ENCODE measurements at regions not wholly inside any gene's neighbourhood (a gene's known extent, or its start where the extent isn't known, plus 50 kb on each side); places are given as distances from the start of the nearest gene placed in this dataset.

GRCh38 chr15:31465083-31465955, 138.7 kb downstream of the KLF13 start:
- H3K36me3 ChIP-seq (ENCODE audit: control insufficient read depth, insufficient read depth, low read length) = no peaks in the 10 kb centered on the region
- no peaks in the 10 kb centered on the region for H3K4me1 ChIP-seq (ENCODE audit: control insufficient read depth, insufficient read depth, low read length)
- no peaks in the 10 kb centered on the region for H3K27me3 ChIP-seq (ENCODE audit: control insufficient read depth, insufficient read depth, low read length)
- no peak for DNase-seq (ENCODE audit: low read depth, low spot score)
- H3K9me3 ChIP-seq (ENCODE audit: control insufficient read depth, insufficient read depth, low read length) = no peaks in the 10 kb centered on the region
- H3K4me3 ChIP-seq (ENCODE audit: low read length) = no peak overlapping the region
- no peak overlapping the region for H3K27ac ChIP-seq (ENCODE audit: low read length)
- WGBS (ENCODE audit: insufficient coverage, insufficient read length) = no CpG with 5 or more reads among the region's 10 CpGs

- Histone ChIP-seq H3K27me3 (ENCODE audit: control insufficient read depth, insufficient read depth, low read length) (no peaks in the 10 kb centered on the region), H3K4me3 (ENCODE audit: low read length) (no peak overlapping the region), H3K27ac (ENCODE audit: low read length) (no peak overlapping the region), H3K9me3 (ENCODE audit: control insufficient read depth, insufficient read depth, low read length) (no peaks in the 10 kb centered on the region), H3K36me3 (ENCODE audit: control insufficient read depth, insufficient read depth, low read length) (no peaks in the 10 kb centered on the region), H3K4me1 (ENCODE audit: control insufficient read depth, insufficient read depth, low read length) (no peaks in the 10 kb centered on the region)
- DNase-seq (ENCODE audit: low read depth, low spot score) = no peak
- no CpG with 5 or more reads among the region's 7 CpGs for WGBS (ENCODE audit: insufficient coverage, insufficient read length)
Measured at GRCh38 chr15:31467361-31467760, 140.7 kb downstream of the KLF13 start.

- no CpG with 5 or more reads among the region's 24 CpGs for WGBS (ENCODE audit: insufficient coverage, insufficient read length)
- Histone ChIP-seq H3K4me3 (ENCODE audit: low read length) (no peak overlapping the region), H3K4me1 (ENCODE audit: control insufficient read depth, insufficient read depth, low read length) (no peaks in the 10 kb centered on the region), H3K27me3 (ENCODE audit: control insufficient read depth, insufficient read depth, low read length) (no peaks in the 10 kb centered on the region), H3K9me3 (ENCODE audit: control insufficient read depth, insufficient read depth, low read length) (no peaks in the 10 kb centered on the region), H3K36me3 (ENCODE audit: control insufficient read depth, insufficient read depth, low read length) (no peaks in the 10 kb centered on the region), H3K27ac (ENCODE audit: low read length) (no peak overlapping the region)
- no peak for DNase-seq (ENCODE audit: low read depth, low spot score)
Measured at GRCh38 chr15:31468911-31469785, 142.5 kb downstream of the KLF13 start.

GRCh38 chr15:31469786-31470525, 143.3 kb downstream of the KLF13 start:
- no peaks in the 10 kb centered on the region for H3K4me1 ChIP-seq (ENCODE audit: control insufficient read depth, insufficient read depth, low read length)
- WGBS (ENCODE audit: insufficient coverage, insufficient read length) = no CpG with 5 or more reads among the region's 6 CpGs
- DNase-seq (ENCODE audit: low read depth, low spot score) = no peak
- H3K9me3 ChIP-seq (ENCODE audit: control insufficient read depth, insufficient read depth, low read length) = no peaks in the 10 kb centered on the region
- no peaks in the 10 kb centered on the region for H3K27me3 ChIP-seq (ENCODE audit: control insufficient read depth, insufficient read depth, low read length)
- H3K27ac ChIP-seq (ENCODE audit: low read length) = no peak overlapping the region
- no peak overlapping the region for H3K4me3 ChIP-seq (ENCODE audit: low read length)
- H3K36me3 ChIP-seq (ENCODE audit: control insufficient read depth, insufficient read depth, low read length) = no peaks in the 10 kb centered on the region

- no peak for DNase-seq (ENCODE audit: low read depth, low spot score)
- no peaks in the 10 kb centered on the region for H3K4me1 ChIP-seq (ENCODE audit: control insufficient read depth, insufficient read depth, low read length)
- H3K4me3 ChIP-seq (ENCODE audit: low read length) = no peak overlapping the region
- no peaks in the 10 kb centered on the region for H3K27me3 ChIP-seq (ENCODE audit: control insufficient read depth, insufficient read depth, low read length)
- no CpG with 5 or more reads among the region's 2 CpGs for WGBS (ENCODE audit: insufficient coverage, insufficient read length)
- H3K27ac ChIP-seq (ENCODE audit: low read length) = no peak overlapping the region
- no peaks in the 10 kb centered on the region for H3K36me3 ChIP-seq (ENCODE audit: control insufficient read depth, insufficient read depth, low read length)
- H3K9me3 ChIP-seq (ENCODE audit: control insufficient read depth, insufficient read depth, low read length) = no peaks in the 10 kb centered on the region
Measured at GRCh38 chr15:31470756-31471155, 144.1 kb downstream of the KLF13 start.

GRCh38 chr15:31471731-31472430, 145.2 kb downstream of the KLF13 start:
- Histone ChIP-seq H3K4me3 (ENCODE audit: low read length) (no peak overlapping the region), H3K27me3 (ENCODE audit: control insufficient read depth, insufficient read depth, low read length) (no peaks in the 10 kb centered on the region), H3K9me3 (ENCODE audit: control insufficient read depth, insufficient read depth, low read length) (no peaks in the 10 kb centered on the region), H3K36me3 (ENCODE audit: control insufficient read depth, insufficient read depth, low read length) (no peaks in the 10 kb centered on the region), H3K4me1 (ENCODE audit: control insufficient read depth, insufficient read depth, low read length) (no peaks in the 10 kb centered on the region), H3K27ac (ENCODE audit: low read length) (no peak overlapping the region)
- WGBS (ENCODE audit: insufficient coverage, insufficient read length) = no CpG with 5 or more reads among the region's 7 CpGs
- DNase-seq (ENCODE audit: low read depth, low spot score) = no peak

GRCh38 chr15:31472636-31473384, 146.2 kb downstream of the KLF13 start:
- H3K27ac ChIP-seq (ENCODE audit: low read length) = no peak overlapping the region
- H3K4me3 ChIP-seq (ENCODE audit: low read length) = no peak overlapping the region
- H3K27me3 ChIP-seq (ENCODE audit: control insufficient read depth, insufficient read depth, low read length) = no peaks in the 10 kb centered on the region
- no peaks in the 10 kb centered on the region for H3K36me3 ChIP-seq (ENCODE audit: control insufficient read depth, insufficient read depth, low read length)
- no peak for DNase-seq (ENCODE audit: low read depth, low spot score)
- H3K4me1 ChIP-seq (ENCODE audit: control insufficient read depth, insufficient read depth, low read length) = no peaks in the 10 kb centered on the region
- no CpG with 5 or more reads among the region's 8 CpGs for WGBS (ENCODE audit: insufficient coverage, insufficient read length)
- H3K9me3 ChIP-seq (ENCODE audit: control insufficient read depth, insufficient read depth, low read length) = no peaks in the 10 kb centered on the region

- no peaks in the 10 kb centered on the region for H3K36me3 ChIP-seq (ENCODE audit: control insufficient read depth, insufficient read depth, low read length)
- H3K27me3 ChIP-seq (ENCODE audit: control insufficient read depth, insufficient read depth, low read length) = no peaks in the 10 kb centered on the region
- H3K27ac ChIP-seq (ENCODE audit: low read length) = no peak overlapping the region
- DNase-seq (ENCODE audit: low read depth, low spot score) = no peak
- no peak overlapping the region for H3K4me3 ChIP-seq (ENCODE audit: low read length)
- no CpG with 5 or more reads among the region's 6 CpGs for WGBS (ENCODE audit: insufficient coverage, insufficient read length)
- no peaks in the 10 kb centered on the region for H3K9me3 ChIP-seq (ENCODE audit: control insufficient read depth, insufficient read depth, low read length)
- H3K4me1 ChIP-seq (ENCODE audit: control insufficient read depth, insufficient read depth, low read length) = no peaks in the 10 kb centered on the region
Measured at GRCh38 chr15:31473385-31474058, 146.9 kb downstream of the KLF13 start.

Data from iPS DF 6.9 (cell line).